HG03521 (cell line): ENCODE measurements at regions not wholly inside any gene's neighbourhood (a gene's known extent, or its start where the extent isn't known, plus 50 kb on each side); places are given as distances from the start of the nearest gene placed in this dataset.

ENCODE experiments used
- ATAC-seq: cut with Tn5 transposase; IDR thresholded peaks from one replicate; pipeline ENCODE4 v1.9.1; 2021; ENCODE audit warnings: mild to moderate bottlenecking, moderate library complexity; ENCODE audit not compliant: unreplicated experiment

- no peak for ATAC-seq
These were observed 58.1 kb downstream of the KLF4 start for GRCh38 chr9:107431461-107431860.

- ATAC-seq = no peak
These were observed 59.5 kb downstream of the KLF4 start for GRCh38 chr9:107430071-107430470.

- no peak for ATAC-seq
These were observed 63.4 kb downstream of the KLF4 start for GRCh38 chr9:107426126-107426525.

- ATAC-seq = peak; percentile 81
These were observed 64.2 kb downstream of the KLF4 start for GRCh38 chr9:107425101-107426025.

GRCh38 chr9:107423540-107423939 lies 66.0 kb downstream of the KLF4 start:
- no peak for ATAC-seq

GRCh38 chr9:107422189-107423185 lies 67.1 kb downstream of the KLF4 start:
- ATAC-seq = peak; percentile 49

GRCh38 chr9:107410420-107410819 lies 79.1 kb downstream of the KLF4 start:
- ATAC-seq = no peak

GRCh38 chr9:107409581-107410389 lies 79.8 kb downstream of the KLF4 start:
- no peak for ATAC-seq

GRCh38 chr9:107407675-107408074 lies 81.9 kb downstream of the KLF4 start:
- no peak for ATAC-seq

- ATAC-seq = no peak
These were observed 84.1 kb downstream of the KLF4 start for GRCh38 chr9:107405511-107405910.

GRCh38 chr9:107404736-107405135 lies 84.8 kb downstream of the KLF4 start:
- no peak for ATAC-seq

- ATAC-seq = no peak
These were observed 85.4 kb downstream of the KLF4 start for GRCh38 chr9:107404161-107404560.

- no peak for ATAC-seq
These were observed 92.2 kb downstream of the KLF4 start for GRCh38 chr9:107397076-107398044.

GRCh38 chr9:107394264-107394663 lies 95.3 kb downstream of the KLF4 start:
- no peak for ATAC-seq

- no peak for ATAC-seq
These were observed 98.8 kb downstream of the KLF4 start for GRCh38 chr9:107390778-107391177.

- ATAC-seq = no peak
These were observed 99.3 kb downstream of the KLF4 start for GRCh38 chr9:107390279-107390678.

GRCh38 chr9:107389617-107390071 lies 99.9 kb downstream of the KLF4 start:
- ATAC-seq = no peak

- no peak for ATAC-seq
These were observed 100.7 kb downstream of the KLF4 start for GRCh38 chr9:107388890-107389289.

GRCh38 chr9:107387409-107387808 lies 102.2 kb downstream of the KLF4 start:
- ATAC-seq = no peak
